ENCODE measurements at regions not wholly inside any gene's neighbourhood (a gene's known extent, or its start where the extent isn't known, plus 50 kb on each side); places are given as distances from the start of the nearest gene placed in this dataset.

DNA sequence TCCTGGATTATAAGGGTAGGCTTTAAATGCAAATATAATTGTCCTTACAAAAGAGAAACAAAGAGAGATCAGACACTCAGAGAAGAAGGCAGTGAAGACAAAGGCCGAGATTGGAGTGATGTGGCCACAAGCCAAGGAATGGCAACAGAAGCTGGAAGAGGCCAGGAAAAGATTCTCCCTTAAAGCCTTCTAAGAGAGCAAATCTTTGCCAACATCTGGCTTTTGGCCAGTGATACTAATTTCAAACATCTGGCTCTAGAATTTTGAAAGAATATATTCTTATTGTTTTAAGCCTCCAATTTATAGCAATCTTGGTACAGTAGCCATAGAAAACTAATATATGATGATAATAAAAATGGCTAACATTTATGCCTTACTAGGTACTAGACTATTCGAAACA is 615.8 kb upstream of the ZNF385D start:
- TF ChIP-seq, protein P1, sequence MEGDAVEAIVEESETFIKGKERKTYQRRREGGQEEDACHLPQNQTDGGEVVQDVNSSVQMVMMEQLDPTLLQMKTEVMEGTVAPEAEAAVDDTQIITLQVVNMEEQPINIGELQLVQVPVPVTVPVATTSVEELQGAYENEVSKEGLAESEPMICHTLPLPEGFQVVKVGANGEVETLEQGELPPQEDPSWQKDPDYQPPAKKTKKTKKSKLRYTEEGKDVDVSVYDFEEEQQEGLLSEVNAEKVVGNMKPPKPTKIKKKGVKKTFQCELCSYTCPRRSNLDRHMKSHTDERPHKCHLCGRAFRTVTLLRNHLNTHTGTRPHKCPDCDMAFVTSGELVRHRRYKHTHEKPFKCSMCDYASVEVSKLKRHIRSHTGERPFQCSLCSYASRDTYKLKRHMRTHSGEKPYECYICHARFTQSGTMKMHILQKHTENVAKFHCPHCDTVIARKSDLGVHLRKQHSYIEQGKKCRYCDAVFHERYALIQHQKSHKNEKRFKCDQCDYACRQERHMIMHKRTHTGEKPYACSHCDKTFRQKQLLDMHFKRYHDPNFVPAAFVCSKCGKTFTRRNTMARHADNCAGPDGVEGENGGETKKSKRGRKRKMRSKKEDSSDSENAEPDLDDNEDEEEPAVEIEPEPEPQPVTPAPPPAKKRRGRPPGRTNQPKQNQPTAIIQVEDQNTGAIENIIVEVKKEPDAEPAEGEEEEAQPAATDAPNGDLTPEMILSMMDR (IDR thresholded peaks at IDR 0.05) = no peak
- no peak for TF ChIP-seq TAF1 (IDR thresholded peaks at IDR 0.05; ENCODE audit: borderline replicate concordance, low read depth, low read length)
- no peak for TF ChIP-seq FOXM1 (IDR thresholded peaks at IDR 0.05; ENCODE audit: low read depth)
- no peak for TF ChIP-seq EP300 (IDR thresholded peaks at IDR 0.05; ENCODE audit: borderline replicate concordance in 1 of 2, low read depth in 1 of 2, low read length in 1 of 2)
- TF ChIP-seq CHD2 (IDR thresholded peaks at IDR 0.05; ENCODE audit: low read length, partially characterized antibody) = no peak
- no peak for TF ChIP-seq RFX5 (IDR thresholded peaks at IDR 0.05; ENCODE audit: low read length)
- no peak for TF ChIP-seq GABPA (IDR thresholded peaks at IDR 0.05; ENCODE audit: low read depth)
- TF ChIP-seq, protein P2, sequence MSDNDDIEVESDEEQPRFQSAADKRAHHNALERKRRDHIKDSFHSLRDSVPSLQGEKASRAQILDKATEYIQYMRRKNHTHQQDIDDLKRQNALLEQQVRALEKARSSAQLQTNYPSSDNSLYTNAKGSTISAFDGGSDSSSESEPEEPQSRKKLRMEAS (IDR thresholded peaks at IDR 0.05; ENCODE audit: low read depth) = no peak
- no peak for TF ChIP-seq MXI1 (IDR thresholded peaks at IDR 0.05; ENCODE audit: low read depth, low read length)
- no peak for TF ChIP-seq POLR2AphosphoS5 (IDR thresholded peaks at IDR 0.05; ENCODE audit: low read depth, low read length)
- no peak for TF ChIP-seq EZH2phosphoT487 (IDR thresholded peaks at IDR 0.05; ENCODE audit: borderline replicate concordance, low read depth)
- TF ChIP-seq, protein P3, sequence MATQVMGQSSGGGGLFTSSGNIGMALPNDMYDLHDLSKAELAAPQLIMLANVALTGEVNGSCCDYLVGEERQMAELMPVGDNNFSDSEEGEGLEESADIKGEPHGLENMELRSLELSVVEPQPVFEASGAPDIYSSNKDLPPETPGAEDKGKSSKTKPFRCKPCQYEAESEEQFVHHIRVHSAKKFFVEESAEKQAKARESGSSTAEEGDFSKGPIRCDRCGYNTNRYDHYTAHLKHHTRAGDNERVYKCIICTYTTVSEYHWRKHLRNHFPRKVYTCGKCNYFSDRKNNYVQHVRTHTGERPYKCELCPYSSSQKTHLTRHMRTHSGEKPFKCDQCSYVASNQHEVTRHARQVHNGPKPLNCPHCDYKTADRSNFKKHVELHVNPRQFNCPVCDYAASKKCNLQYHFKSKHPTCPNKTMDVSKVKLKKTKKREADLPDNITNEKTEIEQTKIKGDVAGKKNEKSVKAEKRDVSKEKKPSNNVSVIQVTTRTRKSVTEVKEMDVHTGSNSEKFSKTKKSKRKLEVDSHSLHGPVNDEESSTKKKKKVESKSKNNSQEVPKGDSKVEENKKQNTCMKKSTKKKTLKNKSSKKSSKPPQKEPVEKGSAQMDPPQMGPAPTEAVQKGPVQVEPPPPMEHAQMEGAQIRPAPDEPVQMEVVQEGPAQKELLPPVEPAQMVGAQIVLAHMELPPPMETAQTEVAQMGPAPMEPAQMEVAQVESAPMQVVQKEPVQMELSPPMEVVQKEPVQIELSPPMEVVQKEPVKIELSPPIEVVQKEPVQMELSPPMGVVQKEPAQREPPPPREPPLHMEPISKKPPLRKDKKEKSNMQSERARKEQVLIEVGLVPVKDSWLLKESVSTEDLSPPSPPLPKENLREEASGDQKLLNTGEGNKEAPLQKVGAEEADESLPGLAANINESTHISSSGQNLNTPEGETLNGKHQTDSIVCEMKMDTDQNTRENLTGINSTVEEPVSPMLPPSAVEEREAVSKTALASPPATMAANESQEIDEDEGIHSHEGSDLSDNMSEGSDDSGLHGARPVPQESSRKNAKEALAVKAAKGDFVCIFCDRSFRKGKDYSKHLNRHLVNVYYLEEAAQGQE (IDR thresholded peaks at IDR 0.05; ENCODE audit: low read depth, low read length) = no peak

Data from SK-N-SH (cell line).